HEK293 (cell line): ENCODE measurements at regions not wholly inside any gene's neighbourhood (a gene's known extent, or its start where the extent isn't known, plus 50 kb on each side); places are given as distances from the start of the nearest gene placed in this dataset.

Experiments used
- CTCF ChIA-PET: fragments of 350-600 bp; formaldehyde crosslinking; extraction: SDS; loops from one replicate; lab custom pipeline; 2021; ENCODE audit warnings: antibody characterized with exemption; lab: Yijun Ruan, JAX
- POLR2A ChIA-PET: fragments of 300-600 bp; formaldehyde crosslinking; extraction: SDS; loops from one replicate; lab custom pipeline; 2020; ENCODE audit warnings: antibody characterized with exemption, inconsistent platforms; lab: Yijun Ruan, JAX
- H3K27ac ChIP-seq: fragments of 200-500 bp; sonication (Bioruptor generic); 2 replicates; pipeline ENCODE4 v1.5.1; 2014; ENCODE audit warnings: low read depth, low read length, control low read depth, inconsistent platforms; ENCODE audit errors: extremely low read depth
- H3K36me3 ChIP-seq, 2 experiments: fragments of 200-500 bp in 1 of 2; sonication (Bioruptor generic) in 1 of 2; 1 replicate in 1 of 2; 2 replicates in 1 of 2; pipeline ENCODE4 v1.5.1; 2014 to 2017; ENCODE audit warnings: inconsistent platforms in 2 of 2, low read length in 2 of 2; ENCODE audit not compliant: control insufficient read depth in 2 of 2, insufficient read depth in 1 of 2
- H3K4me1 ChIP-seq: fragments of 200-500 bp; sonication (Bioruptor generic); 2 replicates; pipeline ENCODE4 v1.5.1; 2014; ENCODE audit warnings: mild to moderate bottlenecking, low read length, inconsistent platforms; ENCODE audit not compliant: control insufficient read depth, insufficient read depth
- H3K4me3 ChIP-seq: 2 replicates; pipeline ENCODE4 v1.5.1; 2011; ENCODE audit warnings: low read depth, mild to moderate bottlenecking, control low read depth, low read length, moderate library complexity
- H3K9me3 ChIP-seq: fragments of 200-500 bp; sonication (Bioruptor generic); 2 replicates; pipeline ENCODE4 v1.5.1; 2014; ENCODE audit warnings: low read depth, low read length, inconsistent platforms; ENCODE audit not compliant: control insufficient read depth, insufficient read depth
- KLF8 ChIP-seq: fragments of 450-650 bp; formaldehyde crosslinking; IDR thresholded peaks from 2 replicates; pipeline ENCODE4 v1.5.1; 2016; ENCODE audit warnings: missing biosample characterization, missing genetic modification characterization
- PRDM4 ChIP-seq: fragments of 450-650 bp; formaldehyde crosslinking; IDR thresholded peaks from 2 replicates; pipeline ENCODE4 v1.5.1; 2017; ENCODE audit warnings: missing biosample characterization, missing genetic modification characterization
- SP2 ChIP-seq: fragments of 450-650 bp; formaldehyde crosslinking; IDR thresholded peaks from 2 replicates; pipeline ENCODE4 v1.5.1; 2016; ENCODE audit warnings: missing biosample characterization, missing genetic modification characterization
- ZBTB21 ChIP-seq: fragments of 450-650 bp; formaldehyde crosslinking; IDR thresholded peaks from 2 replicates; pipeline ENCODE4 v1.5.1; 2017; ENCODE audit warnings: missing biosample characterization, missing genetic modification characterization
- ZNF10 ChIP-seq: fragments of 450-650 bp; formaldehyde crosslinking; IDR thresholded peaks from 2 replicates; pipeline ENCODE4 v1.5.1; 2017; ENCODE audit warnings: missing biosample characterization, missing genetic modification characterization
- ZNF146 ChIP-seq: fragments of 450-650 bp; formaldehyde crosslinking; IDR thresholded peaks from 2 replicates; pipeline ENCODE4 v1.5.1; 2016; ENCODE audit warnings: missing biosample characterization, missing genetic modification characterization
- ZNF169 ChIP-seq: fragments of 450-650 bp; formaldehyde crosslinking; IDR thresholded peaks from 2 replicates; pipeline ENCODE4 v1.5.1; 2016; ENCODE audit warnings: missing biosample characterization, missing genetic modification characterization
- ZNF175 ChIP-seq: fragments of 450-650 bp; formaldehyde crosslinking; IDR thresholded peaks from 2 replicates; pipeline ENCODE4 v1.5.1; 2016; ENCODE audit warnings: missing biosample characterization, missing genetic modification characterization
- ZNF19 ChIP-seq: fragments of 450-650 bp; formaldehyde crosslinking; IDR thresholded peaks from 2 replicates; pipeline ENCODE4; 2016; ENCODE audit warnings: missing biosample characterization, missing genetic modification characterization, low read depth
- ZNF302 ChIP-seq: fragments of 450-650 bp; formaldehyde crosslinking; IDR thresholded peaks from 2 replicates; pipeline ENCODE4 v1.5.1; 2016; ENCODE audit warnings: missing biosample characterization, missing genetic modification characterization, low read depth
- ZNF366 ChIP-seq: fragments of 450-650 bp; formaldehyde crosslinking; conservative IDR thresholded peaks from 2 replicates; pipeline ENCODE4 v1.5.1; 2016; ENCODE audit warnings: missing biosample characterization, missing genetic modification characterization
- ZNF449 ChIP-seq: fragments of 450-650 bp; formaldehyde crosslinking; IDR thresholded peaks from 2 replicates; pipeline ENCODE4 v1.5.1; 2017; ENCODE audit warnings: missing biosample characterization, mild to moderate bottlenecking, missing genetic modification characterization, moderate library complexity
- ZNF596 ChIP-seq: fragments of 450-650 bp; IDR thresholded peaks from 2 replicates; pipeline ENCODE4 v1.5.0; 2018; ENCODE audit warnings: missing biosample characterization, mild to moderate bottlenecking, missing genetic modification characterization, moderate library complexity
- ZNF600 ChIP-seq: fragments of 450-650 bp; formaldehyde crosslinking; IDR thresholded peaks from 2 replicates; pipeline ENCODE4 v1.5.1; 2016; ENCODE audit warnings: missing biosample characterization, missing genetic modification characterization
- ZNF621 ChIP-seq: fragments of 450-650 bp; formaldehyde crosslinking; IDR thresholded peaks from 2 replicates; pipeline ENCODE4 v1.5.1; 2017; ENCODE audit warnings: missing biosample characterization, missing genetic modification characterization
- ZNF664 ChIP-seq: fragments of 450-650 bp; formaldehyde crosslinking; IDR thresholded peaks from 2 replicates; pipeline ENCODE4 v1.5.1; 2016; ENCODE audit warnings: missing biosample characterization, missing genetic modification characterization
- ZNF701 ChIP-seq: fragments of 450-650 bp; formaldehyde crosslinking; IDR thresholded peaks from 2 replicates; pipeline ENCODE4 v1.5.1; 2016; ENCODE audit warnings: missing biosample characterization, missing genetic modification characterization
- ZNF792 ChIP-seq: fragments of 450-650 bp; formaldehyde crosslinking; IDR thresholded peaks from 2 replicates; pipeline ENCODE4 v1.5.1; 2016; ENCODE audit warnings: missing biosample characterization, missing genetic modification characterization
- ZSCAN23 ChIP-seq: fragments of 450-650 bp; formaldehyde crosslinking; IDR thresholded peaks from 2 replicates; pipeline ENCODE4 v1.5.1; 2016; ENCODE audit warnings: missing biosample characterization, missing genetic modification characterization
- TF ChIP-seq, protein P1 (sequence below): fragments of 450-650 bp; formaldehyde crosslinking; IDR thresholded peaks from 2 replicates; pipeline ENCODE4; 2016; ENCODE audit warnings: missing biosample characterization, missing genetic modification characterization
- TF ChIP-seq, protein P2 (sequence below): fragments of 450-650 bp; formaldehyde crosslinking; IDR thresholded peaks from 2 replicates; pipeline ENCODE4 v1.5.1; 2016; ENCODE audit warnings: missing biosample characterization, missing genetic modification characterization
- TF ChIP-seq, protein P3 (sequence below): fragments of 450-650 bp; formaldehyde crosslinking; IDR thresholded peaks from 2 replicates; pipeline ENCODE4 v1.5.1; 2017; ENCODE audit warnings: missing biosample characterization, missing genetic modification characterization

DNA sequence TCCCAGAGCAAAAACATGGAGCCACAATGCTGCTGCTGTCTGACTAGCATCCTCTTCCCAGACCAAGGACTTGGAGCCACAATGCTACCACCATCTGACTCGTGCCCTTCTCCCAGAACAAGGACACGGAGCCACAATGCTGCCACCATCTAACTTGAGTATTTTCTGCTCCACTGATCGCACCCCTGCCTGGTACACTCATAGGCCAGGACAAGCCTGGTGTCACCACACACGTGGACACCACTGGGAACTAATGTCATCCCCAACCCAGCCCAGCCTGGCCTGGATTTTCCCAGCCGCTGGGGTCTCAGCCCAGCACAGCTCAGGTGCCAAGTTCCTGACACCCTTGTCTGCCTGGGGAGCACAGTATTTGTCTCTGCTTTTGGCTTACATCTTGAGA lies 52.7 kb upstream of the GRIP2 start:
- POLR2A ChIA-PET, result interaction anchor here (0.6 kb wide), 1 partner anchor 267 kb away, joined by 4 read pairs; no protein-coding TSS in a partner anchor
- TF ChIP-seq, protein P1, sequence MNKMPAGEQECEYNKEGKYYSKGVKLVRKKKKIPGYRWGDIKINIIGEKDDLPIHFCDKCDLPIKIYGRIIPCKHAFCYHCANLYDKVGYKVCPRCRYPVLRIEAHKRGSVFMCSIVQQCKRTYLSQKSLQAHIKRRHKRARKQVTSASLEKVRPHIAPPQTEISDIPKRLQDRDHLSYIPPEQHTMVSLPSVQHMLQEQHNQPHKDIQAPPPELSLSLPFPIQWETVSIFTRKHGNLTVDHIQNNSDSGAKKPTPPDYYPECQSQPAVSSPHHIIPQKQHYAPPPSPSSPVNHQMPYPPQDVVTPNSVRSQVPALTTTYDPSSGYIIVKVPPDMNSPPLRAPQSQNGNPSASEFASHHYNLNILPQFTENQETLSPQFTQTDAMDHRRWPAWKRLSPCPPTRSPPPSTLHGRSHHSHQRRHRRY (tag by site-specific recombination), result no peak
- no peak for TF ChIP-seq ZNF169 (tag by site-specific recombination)
- no peak for TF ChIP-seq ZBTB21
- TF ChIP-seq ZNF19 (tag by site-specific recombination), result no peak
- no peak for TF ChIP-seq ZSCAN23 (tag by site-specific recombination)
- TF ChIP-seq KLF8 (tag by site-specific recombination), result no peak
- TF ChIP-seq SP2, result no peak
- no peak for TF ChIP-seq ZNF366 (tag by site-specific recombination)
- TF ChIP-seq ZNF175 (tag by site-specific recombination), result no peak
- Histone ChIP-seq H3K9me3 (no peaks in the 10 kb centered on the region), H3K36me3 (no peaks in the 10 kb centered on the region), H3K27ac (no peak overlapping the region), H3K4me1 (no peaks in the 10 kb centered on the region), H3K4me3 (no peak overlapping the region)
- CTCF ChIA-PET, result no interaction called here

DNA sequence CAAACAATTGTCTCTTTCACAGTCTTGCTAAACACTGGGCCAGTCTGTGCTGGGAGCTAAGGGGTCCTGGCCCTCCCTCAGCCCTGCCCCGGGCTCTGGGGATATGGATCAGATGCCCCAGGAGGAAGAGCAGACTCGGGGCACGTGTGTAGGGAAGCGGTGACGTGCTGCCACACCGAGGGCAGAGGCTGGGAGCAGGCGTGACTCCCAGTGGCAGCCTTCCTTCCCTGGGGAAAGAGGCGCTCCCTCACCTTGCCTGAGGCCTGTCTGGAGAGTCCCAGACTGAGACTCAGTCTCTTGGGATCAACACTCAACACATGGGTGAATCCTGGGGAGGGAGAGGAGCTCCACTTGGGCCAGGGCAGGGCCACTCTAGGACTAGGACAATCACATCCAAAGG lies 54.1 kb upstream of the GRIP2 start:
- POLR2A ChIA-PET, result no interaction called here
- H3K9me3 ChIP-seq, result no peaks in the 10 kb centered on the region
- no peaks in the 10 kb centered on the region for H3K36me3 ChIP-seq
- H3K4me3 ChIP-seq, result no peak overlapping the region
- no peaks in the 10 kb centered on the region for H3K4me1 ChIP-seq
- H3K27ac ChIP-seq, result no peak overlapping the region
- CTCF ChIA-PET, result no interaction called here
- no peak for TF ChIP-seq ZNF596 (tag by site-specific recombination)
- TF ChIP-seq, protein P2, sequence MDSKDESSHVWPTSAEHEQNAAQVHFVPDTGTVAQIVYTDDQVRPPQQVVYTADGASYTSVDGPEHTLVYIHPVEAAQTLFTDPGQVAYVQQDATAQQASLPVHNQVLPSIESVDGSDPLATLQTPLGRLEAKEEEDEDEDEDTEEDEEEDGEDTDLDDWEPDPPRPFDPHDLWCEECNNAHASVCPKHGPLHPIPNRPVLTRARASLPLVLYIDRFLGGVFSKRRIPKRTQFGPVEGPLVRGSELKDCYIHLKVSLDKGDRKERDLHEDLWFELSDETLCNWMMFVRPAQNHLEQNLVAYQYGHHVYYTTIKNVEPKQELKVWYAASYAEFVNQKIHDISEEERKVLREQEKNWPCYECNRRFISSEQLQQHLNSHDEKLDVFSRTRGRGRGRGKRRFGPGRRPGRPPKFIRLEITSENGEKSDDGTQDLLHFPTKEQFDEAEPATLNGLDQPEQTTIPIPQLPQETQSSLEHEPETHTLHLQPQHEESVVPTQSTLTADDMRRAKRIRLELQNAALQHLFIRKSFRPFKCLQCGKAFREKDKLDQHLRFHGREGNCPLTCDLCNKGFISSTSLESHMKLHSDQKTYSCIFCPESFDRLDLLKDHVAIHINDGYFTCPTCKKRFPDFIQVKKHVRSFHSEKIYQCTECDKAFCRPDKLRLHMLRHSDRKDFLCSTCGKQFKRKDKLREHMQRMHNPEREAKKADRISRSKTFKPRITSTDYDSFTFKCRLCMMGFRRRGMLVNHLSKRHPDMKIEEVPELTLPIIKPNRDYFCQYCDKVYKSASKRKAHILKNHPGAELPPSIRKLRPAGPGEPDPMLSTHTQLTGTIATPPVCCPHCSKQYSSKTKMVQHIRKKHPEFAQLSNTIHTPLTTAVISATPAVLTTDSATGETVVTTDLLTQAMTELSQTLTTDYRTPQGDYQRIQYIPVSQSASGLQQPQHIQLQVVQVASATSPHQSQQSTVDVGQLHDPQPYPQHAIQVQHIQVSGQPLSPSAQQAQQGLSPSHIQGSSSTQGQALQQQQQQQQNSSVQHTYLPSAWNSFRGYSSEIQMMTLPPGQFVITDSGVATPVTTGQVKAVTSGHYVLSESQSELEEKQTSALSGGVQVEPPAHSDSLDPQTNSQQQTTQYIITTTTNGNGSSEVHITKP (tag by site-specific recombination), result no peak
- TF ChIP-seq ZNF701 (tag by site-specific recombination), result no peak
- no peak for TF ChIP-seq ZNF302 (tag by site-specific recombination)

- H3K4me3 ChIP-seq, result no peak overlapping the region
- no peaks in the 10 kb centered on the region for H3K9me3 ChIP-seq
- no peak overlapping the region for H3K27ac ChIP-seq
- H3K4me1 ChIP-seq, result no peaks in the 10 kb centered on the region
- ChIA-PET CTCF (interaction anchor here (0.7 kb wide), 1 partner anchor 9 kb away, joined by 3 read pairs; no protein-coding TSS in a partner anchor), POLR2A (no interaction called here)
- H3K36me3 ChIP-seq, result no peaks in the 10 kb centered on the region
- TF ChIP-seq ZNF600 (tag by site-specific recombination) (no peak), ZNF621 (tag by site-specific recombination) (no peak), ZNF10 (no peak), ZNF664 (no peak), ZNF792 (tag by site-specific recombination) (no peak), ZNF146 (tag by site-specific recombination) (no peak), ZNF449 (tag by site-specific recombination) (no peak), PRDM4 (no peak)
- TF ChIP-seq, protein P3, sequence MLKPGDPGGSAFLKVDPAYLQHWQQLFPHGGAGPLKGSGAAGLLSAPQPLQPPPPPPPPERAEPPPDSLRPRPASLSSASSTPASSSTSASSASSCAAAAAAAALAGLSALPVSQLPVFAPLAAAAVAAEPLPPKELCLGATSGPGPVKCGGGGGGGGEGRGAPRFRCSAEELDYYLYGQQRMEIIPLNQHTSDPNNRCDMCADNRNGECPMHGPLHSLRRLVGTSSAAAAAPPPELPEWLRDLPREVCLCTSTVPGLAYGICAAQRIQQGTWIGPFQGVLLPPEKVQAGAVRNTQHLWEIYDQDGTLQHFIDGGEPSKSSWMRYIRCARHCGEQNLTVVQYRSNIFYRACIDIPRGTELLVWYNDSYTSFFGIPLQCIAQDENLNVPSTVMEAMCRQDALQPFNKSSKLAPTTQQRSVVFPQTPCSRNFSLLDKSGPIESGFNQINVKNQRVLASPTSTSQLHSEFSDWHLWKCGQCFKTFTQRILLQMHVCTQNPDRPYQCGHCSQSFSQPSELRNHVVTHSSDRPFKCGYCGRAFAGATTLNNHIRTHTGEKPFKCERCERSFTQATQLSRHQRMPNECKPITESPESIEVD (tag by site-specific recombination), result no peak
Observed at GRCh38 chr3:14595561-14595960, 55.4 kb upstream of the GRIP2 start.
